ENCODE measurements at regions not wholly inside any gene's neighbourhood (a gene's known extent, or its start where the extent isn't known, plus 50 kb on each side); places are given as distances from the start of the nearest gene placed in this dataset.

DNA sequence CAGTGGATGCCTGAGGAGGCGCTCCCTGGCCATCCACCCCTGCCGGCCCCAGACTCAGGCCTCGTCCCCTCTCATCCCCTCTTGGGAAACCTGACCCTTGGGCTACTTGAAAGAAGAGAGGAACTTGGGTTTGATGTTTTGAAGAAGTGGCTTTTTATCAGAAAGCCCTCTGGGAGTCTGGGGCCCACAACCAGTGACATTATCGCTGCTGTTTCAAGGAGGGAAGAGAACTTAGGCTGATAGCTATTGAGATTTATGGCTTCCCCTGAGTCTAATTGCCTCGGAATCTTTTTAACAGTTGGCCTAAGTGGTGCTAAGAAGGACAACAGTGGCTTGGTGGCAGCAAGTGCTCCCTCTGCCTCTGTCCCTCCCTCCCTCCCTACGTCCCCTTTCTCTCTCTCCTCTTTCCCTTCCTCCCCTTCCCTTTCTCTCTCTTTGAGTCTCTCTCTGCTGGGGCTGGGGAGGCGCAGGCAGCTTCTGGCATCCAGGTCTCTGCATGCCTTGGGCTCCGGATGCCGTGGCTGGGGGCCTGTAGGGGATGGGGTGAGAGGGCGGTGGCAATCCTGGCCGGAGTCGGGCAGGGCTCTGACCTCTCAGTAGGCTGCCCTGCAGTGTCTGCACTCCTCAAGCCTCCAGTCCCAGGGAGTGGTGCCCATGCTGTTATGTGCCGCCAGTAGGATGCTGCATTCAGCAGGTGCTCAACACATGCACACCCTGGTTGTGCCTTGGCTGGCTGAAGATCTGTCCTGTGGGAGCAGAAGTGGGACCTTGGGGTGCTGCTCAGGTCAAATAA lies 49.6 kb upstream of the RXRA start:
- TF ChIP-seq, protein P1, sequence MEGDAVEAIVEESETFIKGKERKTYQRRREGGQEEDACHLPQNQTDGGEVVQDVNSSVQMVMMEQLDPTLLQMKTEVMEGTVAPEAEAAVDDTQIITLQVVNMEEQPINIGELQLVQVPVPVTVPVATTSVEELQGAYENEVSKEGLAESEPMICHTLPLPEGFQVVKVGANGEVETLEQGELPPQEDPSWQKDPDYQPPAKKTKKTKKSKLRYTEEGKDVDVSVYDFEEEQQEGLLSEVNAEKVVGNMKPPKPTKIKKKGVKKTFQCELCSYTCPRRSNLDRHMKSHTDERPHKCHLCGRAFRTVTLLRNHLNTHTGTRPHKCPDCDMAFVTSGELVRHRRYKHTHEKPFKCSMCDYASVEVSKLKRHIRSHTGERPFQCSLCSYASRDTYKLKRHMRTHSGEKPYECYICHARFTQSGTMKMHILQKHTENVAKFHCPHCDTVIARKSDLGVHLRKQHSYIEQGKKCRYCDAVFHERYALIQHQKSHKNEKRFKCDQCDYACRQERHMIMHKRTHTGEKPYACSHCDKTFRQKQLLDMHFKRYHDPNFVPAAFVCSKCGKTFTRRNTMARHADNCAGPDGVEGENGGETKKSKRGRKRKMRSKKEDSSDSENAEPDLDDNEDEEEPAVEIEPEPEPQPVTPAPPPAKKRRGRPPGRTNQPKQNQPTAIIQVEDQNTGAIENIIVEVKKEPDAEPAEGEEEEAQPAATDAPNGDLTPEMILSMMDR (IDR thresholded peaks at IDR 0.05; ENCODE audit: low read depth, low read length, poor library complexity, severe bottlenecking), result no peak
- no peak for TF ChIP-seq EZH2phosphoT487 (IDR thresholded peaks at IDR 0.05; ENCODE audit: borderline replicate concordance, low read length)

All from DOHH2 (cell line).